ENCODE measurements at regions not wholly inside any gene's neighbourhood (a gene's known extent, or its start where the extent isn't known, plus 50 kb on each side); places are given as distances from the start of the nearest gene placed in this dataset.

DNA sequence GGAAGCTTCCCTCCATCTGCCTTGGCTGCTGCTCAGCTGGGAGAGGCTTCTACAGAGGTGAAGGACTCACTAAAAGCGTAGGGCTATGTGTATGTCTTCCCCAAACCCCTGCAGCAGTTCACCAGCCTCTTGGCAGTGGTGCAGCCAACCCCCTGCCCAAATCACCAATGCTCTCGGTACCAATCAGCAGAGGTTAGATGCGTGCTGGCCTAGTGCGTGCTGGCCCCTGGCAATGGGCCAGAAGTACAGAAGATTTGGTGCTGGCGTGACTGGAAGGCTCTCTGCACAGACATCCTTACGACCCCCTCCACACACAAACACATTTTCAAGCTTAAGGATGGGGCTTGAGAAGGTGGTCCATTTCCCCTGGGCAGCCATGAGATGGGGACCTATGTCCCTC is 79.0 kb downstream of the MRPL14 start:
- no peak for ATAC-seq
- TF ChIP-seq ZNF565 (CRISPR knock-in tag; conservative IDR thresholded peaks at IDR 0.05; ENCODE audit: low read depth) (no peak), ARNTL (CRISPR knock-in tag; IDR thresholded peaks at IDR 0.05; ENCODE audit: borderline replicate concordance, low read depth) (no peak), ESRRG (CRISPR knock-in tag; IDR thresholded peaks at IDR 0.05) (no peak), OSR1 (CRISPR knock-in tag; IDR thresholded peaks at IDR 0.05) (no peak), ZFP3 (CRISPR knock-in tag; IDR thresholded peaks at IDR 0.05) (no peak), SNAI2 (CRISPR knock-in tag; IDR thresholded peaks at IDR 0.05) (no peak), ZC3H10 (CRISPR knock-in tag; IDR thresholded peaks at IDR 0.05) (no peak), ZNF70 (CRISPR knock-in tag; IDR thresholded peaks at IDR 0.05) (no peak), TOX (CRISPR knock-in tag; IDR thresholded peaks at IDR 0.05; ENCODE audit: borderline replicate concordance) (no peak), TCF4 (CRISPR knock-in tag; IDR thresholded peaks at IDR 0.05; ENCODE audit: borderline replicate concordance) (no peak), GLIS3 (CRISPR knock-in tag; IDR thresholded peaks at IDR 0.05) (no peak), RARB (CRISPR knock-in tag; IDR thresholded peaks at IDR 0.05) (no peak), CSDC2 (CRISPR knock-in tag; IDR thresholded peaks at IDR 0.05) (no peak), ISL1 (CRISPR knock-in tag; IDR thresholded peaks at IDR 0.05) (no peak)
- TF ChIP-seq, protein P1, sequence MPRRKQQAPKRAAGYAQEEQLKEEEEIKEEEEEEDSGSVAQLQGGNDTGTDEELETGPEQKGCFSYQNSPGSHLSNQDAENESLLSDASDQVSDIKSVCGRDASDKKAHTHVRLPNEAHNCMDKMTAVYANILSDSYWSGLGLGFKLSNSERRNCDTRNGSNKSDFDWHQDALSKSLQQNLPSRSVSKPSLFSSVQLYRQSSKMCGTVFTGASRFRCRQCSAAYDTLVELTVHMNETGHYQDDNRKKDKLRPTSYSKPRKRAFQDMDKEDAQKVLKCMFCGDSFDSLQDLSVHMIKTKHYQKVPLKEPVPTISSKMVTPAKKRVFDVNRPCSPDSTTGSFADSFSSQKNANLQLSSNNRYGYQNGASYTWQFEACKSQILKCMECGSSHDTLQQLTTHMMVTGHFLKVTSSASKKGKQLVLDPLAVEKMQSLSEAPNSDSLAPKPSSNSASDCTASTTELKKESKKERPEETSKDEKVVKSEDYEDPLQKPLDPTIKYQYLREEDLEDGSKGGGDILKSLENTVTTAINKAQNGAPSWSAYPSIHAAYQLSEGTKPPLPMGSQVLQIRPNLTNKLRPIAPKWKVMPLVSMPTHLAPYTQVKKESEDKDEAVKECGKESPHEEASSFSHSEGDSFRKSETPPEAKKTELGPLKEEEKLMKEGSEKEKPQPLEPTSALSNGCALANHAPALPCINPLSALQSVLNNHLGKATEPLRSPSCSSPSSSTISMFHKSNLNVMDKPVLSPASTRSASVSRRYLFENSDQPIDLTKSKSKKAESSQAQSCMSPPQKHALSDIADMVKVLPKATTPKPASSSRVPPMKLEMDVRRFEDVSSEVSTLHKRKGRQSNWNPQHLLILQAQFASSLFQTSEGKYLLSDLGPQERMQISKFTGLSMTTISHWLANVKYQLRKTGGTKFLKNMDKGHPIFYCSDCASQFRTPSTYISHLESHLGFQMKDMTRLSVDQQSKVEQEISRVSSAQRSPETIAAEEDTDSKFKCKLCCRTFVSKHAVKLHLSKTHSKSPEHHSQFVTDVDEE (CRISPR knock-in tag; IDR thresholded peaks at IDR 0.05), result no peak
- TF ChIP-seq, protein P2, sequence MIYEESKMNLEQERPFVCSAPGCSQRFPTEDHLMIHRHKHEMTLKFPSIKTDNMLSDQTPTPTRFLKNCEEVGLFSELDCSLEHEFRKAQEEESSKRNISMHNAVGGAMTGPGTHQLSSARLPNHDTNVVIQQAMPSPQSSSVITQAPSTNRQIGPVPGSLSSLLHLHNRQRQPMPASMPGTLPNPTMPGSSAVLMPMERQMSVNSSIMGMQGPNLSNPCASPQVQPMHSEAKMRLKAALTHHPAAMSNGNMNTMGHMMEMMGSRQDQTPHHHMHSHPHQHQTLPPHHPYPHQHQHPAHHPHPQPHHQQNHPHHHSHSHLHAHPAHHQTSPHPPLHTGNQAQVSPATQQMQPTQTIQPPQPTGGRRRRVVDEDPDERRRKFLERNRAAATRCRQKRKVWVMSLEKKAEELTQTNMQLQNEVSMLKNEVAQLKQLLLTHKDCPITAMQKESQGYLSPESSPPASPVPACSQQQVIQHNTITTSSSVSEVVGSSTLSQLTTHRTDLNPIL (CRISPR knock-in tag; IDR thresholded peaks at IDR 0.05; ENCODE audit: low read depth), result no peak
- TF ChIP-seq, protein P3, sequence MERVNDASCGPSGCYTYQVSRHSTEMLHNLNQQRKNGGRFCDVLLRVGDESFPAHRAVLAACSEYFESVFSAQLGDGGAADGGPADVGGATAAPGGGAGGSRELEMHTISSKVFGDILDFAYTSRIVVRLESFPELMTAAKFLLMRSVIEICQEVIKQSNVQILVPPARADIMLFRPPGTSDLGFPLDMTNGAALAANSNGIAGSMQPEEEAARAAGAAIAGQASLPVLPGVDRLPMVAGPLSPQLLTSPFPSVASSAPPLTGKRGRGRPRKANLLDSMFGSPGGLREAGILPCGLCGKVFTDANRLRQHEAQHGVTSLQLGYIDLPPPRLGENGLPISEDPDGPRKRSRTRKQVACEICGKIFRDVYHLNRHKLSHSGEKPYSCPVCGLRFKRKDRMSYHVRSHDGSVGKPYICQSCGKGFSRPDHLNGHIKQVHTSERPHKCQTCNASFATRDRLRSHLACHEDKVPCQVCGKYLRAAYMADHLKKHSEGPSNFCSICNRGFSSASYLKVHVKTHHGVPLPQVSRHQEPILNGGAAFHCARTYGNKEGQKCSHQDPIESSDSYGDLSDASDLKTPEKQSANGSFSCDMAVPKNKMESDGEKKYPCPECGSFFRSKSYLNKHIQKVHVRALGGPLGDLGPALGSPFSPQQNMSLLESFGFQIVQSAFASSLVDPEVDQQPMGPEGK (CRISPR knock-in tag; IDR thresholded peaks at IDR 0.05; ENCODE audit: borderline replicate concordance), result no peak
- TF ChIP-seq, protein P4, sequence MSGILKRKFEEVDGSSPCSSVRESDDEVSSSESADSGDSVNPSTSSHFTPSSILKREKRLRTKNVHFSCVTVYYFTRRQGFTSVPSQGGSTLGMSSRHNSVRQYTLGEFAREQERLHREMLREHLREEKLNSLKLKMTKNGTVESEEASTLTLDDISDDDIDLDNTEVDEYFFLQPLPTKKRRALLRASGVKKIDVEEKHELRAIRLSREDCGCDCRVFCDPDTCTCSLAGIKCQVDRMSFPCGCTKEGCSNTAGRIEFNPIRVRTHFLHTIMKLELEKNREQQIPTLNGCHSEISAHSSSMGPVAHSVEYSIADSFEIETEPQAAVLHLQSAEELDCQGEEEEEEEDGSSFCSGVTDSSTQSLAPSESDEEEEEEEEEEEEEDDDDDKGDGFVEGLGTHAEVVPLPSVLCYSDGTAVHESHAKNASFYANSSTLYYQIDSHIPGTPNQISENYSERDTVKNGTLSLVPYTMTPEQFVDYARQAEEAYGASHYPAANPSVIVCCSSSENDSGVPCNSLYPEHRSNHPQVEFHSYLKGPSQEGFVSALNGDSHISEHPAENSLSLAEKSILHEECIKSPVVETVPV (CRISPR knock-in tag; IDR thresholded peaks at IDR 0.05), result no peak
- TF ChIP-seq, protein P5, sequence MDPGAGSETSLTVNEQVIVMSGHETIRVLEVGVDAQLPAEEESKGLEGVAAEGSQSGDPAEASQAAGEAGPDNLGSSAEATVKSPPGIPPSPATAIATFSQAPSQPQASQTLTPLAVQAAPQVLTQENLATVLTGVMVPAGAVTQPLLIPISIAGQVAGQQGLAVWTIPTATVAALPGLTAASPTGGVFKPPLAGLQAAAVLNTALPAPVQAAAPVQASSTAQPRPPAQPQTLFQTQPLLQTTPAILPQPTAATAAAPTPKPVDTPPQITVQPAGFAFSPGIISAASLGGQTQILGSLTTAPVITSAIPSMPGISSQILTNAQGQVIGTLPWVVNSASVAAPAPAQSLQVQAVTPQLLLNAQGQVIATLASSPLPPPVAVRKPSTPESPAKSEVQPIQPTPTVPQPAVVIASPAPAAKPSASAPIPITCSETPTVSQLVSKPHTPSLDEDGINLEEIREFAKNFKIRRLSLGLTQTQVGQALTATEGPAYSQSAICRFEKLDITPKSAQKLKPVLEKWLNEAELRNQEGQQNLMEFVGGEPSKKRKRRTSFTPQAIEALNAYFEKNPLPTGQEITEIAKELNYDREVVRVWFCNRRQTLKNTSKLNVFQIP (CRISPR knock-in tag; IDR thresholded peaks at IDR 0.05; ENCODE audit: borderline replicate concordance, low read depth), result no peak

DNA sequence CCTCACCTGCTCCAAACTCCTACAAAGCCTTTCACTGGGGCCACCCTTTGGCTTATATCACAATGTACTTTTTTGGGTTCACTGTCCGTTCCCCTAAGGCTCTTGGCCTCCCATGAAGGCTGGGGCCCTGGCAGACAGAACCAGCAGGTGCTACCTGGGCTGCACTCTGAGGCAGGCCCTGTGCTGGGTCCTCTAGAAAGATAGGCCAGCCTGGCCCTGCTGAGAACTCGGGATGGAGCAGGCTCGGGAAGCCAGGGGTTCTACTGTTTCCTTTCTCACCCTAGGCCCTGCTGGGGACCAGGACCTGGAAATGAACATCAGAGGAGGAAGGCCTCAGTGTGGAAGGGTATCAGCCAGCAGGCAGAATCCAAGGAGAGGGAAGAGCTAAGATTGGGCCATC is 79.5 kb downstream of the MRPL14 start:
- TF ChIP-seq PPARA (CRISPR knock-in tag; IDR thresholded peaks at IDR 0.05; ENCODE audit: borderline replicate concordance) (no peak), RARB (CRISPR knock-in tag; IDR thresholded peaks at IDR 0.05) (no peak), GLIS3 (CRISPR knock-in tag; IDR thresholded peaks at IDR 0.05) (no peak), CSDC2 (CRISPR knock-in tag; IDR thresholded peaks at IDR 0.05) (no peak), OSR1 (CRISPR knock-in tag; IDR thresholded peaks at IDR 0.05) (no peak), BACH2 (CRISPR knock-in tag; IDR thresholded peaks at IDR 0.05; ENCODE audit: borderline replicate concordance) (no peak), ZFP3 (CRISPR knock-in tag; IDR thresholded peaks at IDR 0.05) (no peak), ARNTL (CRISPR knock-in tag; IDR thresholded peaks at IDR 0.05; ENCODE audit: borderline replicate concordance, low read depth) (no peak), TCF4 (CRISPR knock-in tag; IDR thresholded peaks at IDR 0.05; ENCODE audit: borderline replicate concordance) (no peak), ZFP30 (CRISPR knock-in tag; IDR thresholded peaks at IDR 0.05) (no peak)
- TF ChIP-seq, protein P4 (CRISPR knock-in tag; IDR thresholded peaks at IDR 0.05), result no peak
- TF ChIP-seq, protein P5 (CRISPR knock-in tag; IDR thresholded peaks at IDR 0.05; ENCODE audit: borderline replicate concordance, low read depth), result no peak
- TF ChIP-seq, protein P3 (CRISPR knock-in tag; IDR thresholded peaks at IDR 0.05; ENCODE audit: borderline replicate concordance), result no peak

More for the DNA sequence above, 79.5 kb downstream of the MRPL14 start:
- no peak for ATAC-seq
